Fibroblast of lung (primary cell): ENCODE measurements at regions not wholly inside any gene's neighbourhood (a gene's known extent, or its start where the extent isn't known, plus 50 kb on each side); places are given as distances from the start of the nearest gene placed in this dataset.

Source experiments
- DNase-seq, 2 donors: peaks; one replicate each; pipeline versions ENCODE4 v3.0.0 to v3.0.0-alpha.2; 2010; ENCODE audit warnings: low read depth in 2 of 2
- H2AFZ ChIP-seq: 2 replicates; pipeline ENCODE4 v1.5.1; 2012; ENCODE audit warnings: low read length, control low read depth, inconsistent platforms
- H3K27ac ChIP-seq: 2 replicates; pipeline ENCODE4 v1.5.1; 2011; ENCODE audit warnings: low read length, control low read depth; ENCODE audit not compliant: insufficient read depth
- H3K27me3 ChIP-seq: 2 replicates; pipeline ENCODE4 v1.5.1; 2011; ENCODE audit warnings: mild to moderate bottlenecking, low read length; ENCODE audit not compliant: control insufficient read depth, insufficient read depth
- H3K36me3 ChIP-seq: 2 replicates; pipeline ENCODE4 v1.5.1; 2011; ENCODE audit warnings: low read length; ENCODE audit not compliant: control insufficient read depth, insufficient read depth
- H3K4me1 ChIP-seq: 2 replicates; pipeline ENCODE4 v1.5.1; 2011; ENCODE audit warnings: low read length; ENCODE audit not compliant: control insufficient read depth, insufficient read depth; ENCODE audit errors: extremely low read depth
- H3K4me2 ChIP-seq: 2 replicates; pipeline ENCODE4 v1.5.1; 2011; ENCODE audit warnings: low read length, control low read depth; ENCODE audit not compliant: insufficient read depth; ENCODE audit errors: extremely low read depth
- H3K4me3 ChIP-seq, 4 experiments: fragments of 200-600 bp in 1 of 4; sonication (generic) in 1 of 4; replicated peaks in 1 of 4; 2 replicates each; pipeline ENCODE4 v1.5.1; 2011 to 2016; ENCODE audit warnings: low read length in 4 of 4, low read depth in 3 of 4, mild to moderate bottlenecking in 3 of 4, control low read depth in 2 of 4, inconsistent platforms in 1 of 4, mixed read lengths in 1 of 4; ENCODE audit not compliant: insufficient read depth in 1 of 4; ENCODE audit errors: control extremely low read depth in 1 of 4
- H3K79me2 ChIP-seq: 2 replicates; pipeline ENCODE4 v1.5.1; 2012; ENCODE audit warnings: mild to moderate bottlenecking, low read length, inconsistent platforms; ENCODE audit not compliant: control insufficient read depth, insufficient read depth
- H3K9ac ChIP-seq: 2 replicates; pipeline ENCODE4 v1.5.1; 2011; ENCODE audit warnings: mild to moderate bottlenecking, low read length, control low read depth; ENCODE audit not compliant: insufficient read depth
- H3K9me3 ChIP-seq: 2 replicates; pipeline ENCODE4 v1.5.1; 2012; ENCODE audit warnings: low read depth, low read length; ENCODE audit not compliant: control insufficient read depth, insufficient read depth
- H4K20me1 ChIP-seq: 2 replicates; pipeline ENCODE4 v1.5.1; 2011; ENCODE audit warnings: low read length; ENCODE audit not compliant: control insufficient read depth, insufficient read depth; ENCODE audit errors: extremely low read depth
- EZH2 ChIP-seq: IDR thresholded peaks from 2 replicates; pipeline ENCODE4 v1.5.1; 2012; ENCODE audit warnings: low read length, control low read depth, mild to moderate bottlenecking; ENCODE audit errors: missing control alignments
- TF ChIP-seq, protein P1 (sequence below), 2 donors: IDR thresholded peaks in 1 of 2; conservative IDR thresholded peaks in 1 of 2; 1 replicate in 1 of 2; 2 replicates in 1 of 2; pipeline ENCODE4 v1.5.1; 2011 to 2012; ENCODE audit warnings: low read length in 2 of 2, control low read depth in 1 of 2, inconsistent platforms in 1 of 2, low read depth in 1 of 2, mild to moderate bottlenecking in 1 of 2

DNA sequence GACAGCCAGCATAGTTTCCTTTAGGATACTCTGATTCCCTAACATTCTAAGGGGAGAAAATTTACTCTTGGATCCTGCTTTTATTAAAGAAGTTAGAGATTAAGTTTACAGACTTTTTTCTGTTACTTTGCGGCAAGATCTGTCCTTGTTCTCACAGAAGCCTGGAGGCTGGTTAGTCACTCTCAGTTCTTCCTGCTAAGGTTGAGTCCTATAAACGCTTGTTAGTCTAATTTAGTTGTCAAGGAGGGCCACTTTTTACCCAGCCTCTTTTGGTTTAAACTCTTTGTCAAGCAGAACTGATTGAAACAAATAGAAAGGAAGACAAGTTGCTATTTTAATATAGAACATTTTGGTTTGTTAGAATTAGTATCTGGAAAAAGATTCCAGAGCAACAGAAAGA is 89.7 kb downstream of the C21orf91 start:
- H3K9ac ChIP-seq = no peak overlapping the region
- H3K4me2 ChIP-seq = no peak overlapping the region
- TF ChIP-seq, protein P1, sequence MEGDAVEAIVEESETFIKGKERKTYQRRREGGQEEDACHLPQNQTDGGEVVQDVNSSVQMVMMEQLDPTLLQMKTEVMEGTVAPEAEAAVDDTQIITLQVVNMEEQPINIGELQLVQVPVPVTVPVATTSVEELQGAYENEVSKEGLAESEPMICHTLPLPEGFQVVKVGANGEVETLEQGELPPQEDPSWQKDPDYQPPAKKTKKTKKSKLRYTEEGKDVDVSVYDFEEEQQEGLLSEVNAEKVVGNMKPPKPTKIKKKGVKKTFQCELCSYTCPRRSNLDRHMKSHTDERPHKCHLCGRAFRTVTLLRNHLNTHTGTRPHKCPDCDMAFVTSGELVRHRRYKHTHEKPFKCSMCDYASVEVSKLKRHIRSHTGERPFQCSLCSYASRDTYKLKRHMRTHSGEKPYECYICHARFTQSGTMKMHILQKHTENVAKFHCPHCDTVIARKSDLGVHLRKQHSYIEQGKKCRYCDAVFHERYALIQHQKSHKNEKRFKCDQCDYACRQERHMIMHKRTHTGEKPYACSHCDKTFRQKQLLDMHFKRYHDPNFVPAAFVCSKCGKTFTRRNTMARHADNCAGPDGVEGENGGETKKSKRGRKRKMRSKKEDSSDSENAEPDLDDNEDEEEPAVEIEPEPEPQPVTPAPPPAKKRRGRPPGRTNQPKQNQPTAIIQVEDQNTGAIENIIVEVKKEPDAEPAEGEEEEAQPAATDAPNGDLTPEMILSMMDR (conservative IDR thresholded peaks at IDR 0.05 in 1 of 2, IDR thresholded peaks at IDR 0.05 in 1 of 2; ENCODE audit: low read depth in 1 of 2, low read length in 2 of 2) = no peak
- TF ChIP-seq EZH2 = no peak
- no peak overlapping the region for H3K27ac ChIP-seq
- no peaks in the 10 kb centered on the region for H3K9me3 ChIP-seq
- H4K20me1 ChIP-seq = no peaks in the 10 kb centered on the region
- H3K4me3 ChIP-seq = no peak overlapping the region
- DNase-seq = no peak
- H3K36me3 ChIP-seq = no peaks in the 10 kb centered on the region
- H3K4me1 ChIP-seq = no peaks in the 10 kb centered on the region
- no peaks in the 10 kb centered on the region for H3K27me3 ChIP-seq
- no peak overlapping the region for H2AFZ ChIP-seq
- no peaks in the 10 kb centered on the region for H3K79me2 ChIP-seq

DNA sequence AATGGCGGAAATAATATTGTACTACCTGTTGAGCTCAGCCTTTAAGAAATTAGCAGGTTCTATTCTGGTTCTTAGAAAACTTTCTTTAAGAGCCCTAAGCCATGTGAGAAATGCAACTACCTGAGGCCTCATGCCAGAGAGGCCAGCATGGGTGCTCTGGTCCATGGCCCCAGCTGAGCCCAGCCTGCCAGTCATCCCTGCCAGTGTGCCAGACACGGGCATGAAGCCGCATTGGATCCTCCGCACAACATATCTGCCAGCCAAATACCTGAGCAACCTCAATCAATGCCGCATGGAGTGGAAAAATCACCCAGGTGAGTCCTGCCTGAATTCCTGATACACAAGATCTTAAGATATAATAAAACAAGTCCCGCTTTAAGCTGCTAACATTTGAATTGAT is 91.8 kb downstream of the C21orf91 start:
- Histone ChIP-seq H4K20me1 (no peaks in the 10 kb centered on the region), H3K9ac (no peak overlapping the region), H2AFZ (no peak overlapping the region), H3K4me2 (no peak overlapping the region), H3K4me3 (no peak overlapping the region), H3K27ac (no peak overlapping the region), H3K36me3 (no peaks in the 10 kb centered on the region), H3K27me3 (no peaks in the 10 kb centered on the region), H3K9me3 (no peaks in the 10 kb centered on the region), H3K79me2 (no peaks in the 10 kb centered on the region), H3K4me1 (no peaks in the 10 kb centered on the region)
- no peak for TF ChIP-seq EZH2
- TF ChIP-seq, protein P1 (conservative IDR thresholded peaks at IDR 0.05 in 1 of 2, IDR thresholded peaks at IDR 0.05 in 1 of 2; ENCODE audit: low read depth in 1 of 2, low read length in 2 of 2) = no peak
- DNase-seq = no peak

DNA sequence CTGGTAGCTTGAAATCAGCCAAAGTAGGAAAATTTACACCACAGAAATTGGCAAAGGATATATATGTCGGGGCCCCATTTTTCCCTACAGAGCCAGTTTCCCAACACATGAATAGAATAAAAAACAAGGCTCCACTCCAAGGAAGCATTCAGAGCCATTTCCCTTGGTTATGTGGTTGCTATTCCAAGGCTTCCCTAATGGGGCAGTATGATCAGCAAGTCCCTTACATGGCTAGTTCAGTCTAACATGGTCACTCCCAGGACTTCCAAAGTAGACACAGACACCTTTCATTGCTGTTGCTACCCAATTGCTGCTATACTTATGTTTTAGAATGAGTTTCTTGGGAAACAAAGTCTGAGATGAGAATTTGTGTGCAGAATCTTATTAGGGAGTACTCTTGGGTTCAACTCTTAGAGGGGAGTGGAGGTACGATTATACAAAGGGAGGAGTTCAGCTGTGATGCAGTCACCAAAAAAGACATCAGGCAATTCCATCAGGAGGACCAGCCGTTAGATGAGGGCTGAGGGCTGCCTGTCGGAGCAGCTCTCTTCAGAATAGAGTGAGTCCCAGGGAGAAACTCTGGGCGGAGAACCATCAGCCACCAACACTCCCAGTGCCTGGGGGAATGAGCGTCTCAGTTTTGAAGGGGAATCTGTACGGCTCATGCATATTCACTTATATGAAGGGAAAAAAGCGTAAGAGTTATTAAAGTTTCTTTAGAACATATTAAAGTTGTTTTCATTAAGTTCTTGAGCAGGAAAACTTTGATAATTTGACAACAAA is 92.9 kb downstream of the C21orf91 start:
- Histone ChIP-seq H2AFZ (no peak overlapping the region), H3K36me3 (no peaks in the 10 kb centered on the region), H3K27ac (no peak overlapping the region), H3K27me3 (no peaks in the 10 kb centered on the region), H3K9ac (no peak overlapping the region), H4K20me1 (no peaks in the 10 kb centered on the region), H3K9me3 (no peaks in the 10 kb centered on the region), H3K79me2 (no peaks in the 10 kb centered on the region), H3K4me2 (no peak overlapping the region), H3K4me3 (no peak overlapping the region), H3K4me1 (no peaks in the 10 kb centered on the region)
- TF ChIP-seq EZH2 = no peak
- TF ChIP-seq, protein P1 (conservative IDR thresholded peaks at IDR 0.05 in 1 of 2, IDR thresholded peaks at IDR 0.05 in 1 of 2; ENCODE audit: low read depth in 1 of 2, low read length in 2 of 2) = peak in 1 of 2 donors; percentile 17
- no peak for DNase-seq
